IMR-90 (cell line): ENCODE measurements at regions not wholly inside any gene's neighbourhood (a gene's known extent, or its start where the extent isn't known, plus 50 kb on each side); places are given as distances from the start of the nearest gene placed in this dataset.

Experiments used
- ATAC-seq: fragments of 200-7000 bp; cut with Tn5 transposase; 2 replicates; pipeline ENCODE4 v1.9.1; 2020; ENCODE audit warnings: low read depth, mild to moderate bottlenecking, moderate library complexity
- BruUV-seq: library from RNA; stranded (reverse); fragments of 400-500 nt; replicated peaks from 2 replicates; lab custom pipeline; 2021; lab: Mats Ljungman, UMichigan
- CTCF ChIA-PET: fragments of 300-600 bp; formaldehyde crosslinking; extraction: SDS; loops from one replicate; lab custom pipeline; 2021; ENCODE audit warnings: antibody characterized with exemption; lab: Yijun Ruan, JAX
- POLR2A ChIA-PET: fragments of 300-600 bp; sonication (Branson Sonifier 250); formaldehyde crosslinking; loops from one replicate; lab custom pipeline; 2022; ENCODE audit warnings: antibody characterized with exemption; ENCODE audit not compliant: unreplicated experiment; lab: Charles Lee
- DNase-seq: peaks from one replicate; pipeline ENCODE4 v3.0.0; 2013
- H2AFZ ChIP-seq: replicated peaks from 2 replicates; pipeline ENCODE3; 2013; ENCODE audit warnings: low read length, mild to moderate bottlenecking; ENCODE audit not compliant: poor library complexity
- H2AK5ac ChIP-seq: 2 replicates; pipeline ENCODE4 v1.6.1; 2013; ENCODE audit warnings: low read depth, low read length, inconsistent platforms
- H2AK9ac ChIP-seq: replicated peaks from 2 replicates; pipeline ENCODE3; 2013; ENCODE audit warnings: mild to moderate bottlenecking, low read depth, low read length, moderate library complexity; ENCODE audit not compliant: poor library complexity
- H2BK120ac ChIP-seq: 2 replicates; pipeline ENCODE4 v1.6.1; 2013; ENCODE audit warnings: low read depth, low read length, inconsistent platforms
- H2BK15ac ChIP-seq: 3 replicates; pipeline ENCODE4 v1.6.1; 2013; ENCODE audit warnings: low read depth, low read length, inconsistent platforms
- H2BK20ac ChIP-seq: 2 replicates; pipeline ENCODE4 v1.6.1; 2013; ENCODE audit warnings: low read depth, mild to moderate bottlenecking, inconsistent platforms, low read length, moderate library complexity
- H2BK5ac ChIP-seq: 2 replicates; pipeline ENCODE4 v1.6.1; 2013; ENCODE audit warnings: mild to moderate bottlenecking, low read depth, low read length, inconsistent platforms; ENCODE audit not compliant: poor library complexity, severe bottlenecking
- H3K14ac ChIP-seq: replicated peaks from 2 replicates; pipeline ENCODE4 v1.6.1; 2013; ENCODE audit warnings: low read depth, low read length, inconsistent platforms
- H3K18ac ChIP-seq: 2 replicates; pipeline ENCODE4 v1.6.1; 2013; ENCODE audit warnings: low read depth, low read length, control low read depth
- H3K23ac ChIP-seq: 2 replicates; pipeline ENCODE4 v1.6.1; 2013; ENCODE audit warnings: low read depth, low read length, inconsistent platforms
- H3K27ac ChIP-seq: 2 replicates; pipeline ENCODE4 v1.5.1; 2013; ENCODE audit warnings: mild to moderate bottlenecking, control low read depth, low read length; ENCODE audit not compliant: insufficient read depth
- H3K27me3 ChIP-seq: 2 replicates; pipeline ENCODE4 v1.6.1; 2013; ENCODE audit warnings: low read length; ENCODE audit not compliant: control insufficient read depth, insufficient read depth
- H3K36me3 ChIP-seq: 2 replicates; pipeline ENCODE4 v1.6.1; 2013; ENCODE audit warnings: low read length, mixed read lengths; ENCODE audit not compliant: control insufficient read depth, insufficient read depth
- H3K4ac ChIP-seq: 2 replicates; pipeline ENCODE4 v1.6.1; 2013; ENCODE audit warnings: low read depth, low read length, inconsistent platforms
- H3K4me1 ChIP-seq: 2 replicates; pipeline ENCODE4 v1.6.1; 2013; ENCODE audit warnings: low read length, mixed read lengths; ENCODE audit not compliant: control insufficient read depth, insufficient read depth
- H3K4me2 ChIP-seq: 2 replicates; pipeline ENCODE4 v1.6.1; 2013; ENCODE audit warnings: low read depth, mild to moderate bottlenecking, control low read depth, low read length, moderate library complexity
- H3K4me3 ChIP-seq: 2 replicates; pipeline ENCODE4 v1.5.1; 2013; ENCODE audit warnings: low read depth, mild to moderate bottlenecking, control low read depth, low read length, moderate library complexity; ENCODE audit not compliant: insufficient read depth
- H3K56ac ChIP-seq: 2 replicates; pipeline ENCODE4 v1.6.1; 2013; ENCODE audit warnings: low read length, inconsistent platforms; ENCODE audit not compliant: insufficient read depth; ENCODE audit errors: extremely low read depth
- H3K79me1 ChIP-seq, 2 experiments: 2 replicates each; pipeline ENCODE4 v1.6.1; 2013; ENCODE audit warnings: low read length in 2 of 2, inconsistent platforms in 1 of 2, low read depth in 1 of 2
- H3K9ac ChIP-seq: 2 replicates; pipeline ENCODE4 v1.6.1; 2013; ENCODE audit warnings: low read depth, low read length, control low read depth
- H3K9me1 ChIP-seq: 2 replicates; pipeline ENCODE4 v1.6.1; 2013; ENCODE audit warnings: low read length, inconsistent platforms; ENCODE audit not compliant: insufficient read depth
- H3K9me3 ChIP-seq: 2 replicates; pipeline ENCODE4 v1.6.1; 2013; ENCODE audit warnings: low read length; ENCODE audit not compliant: control insufficient read depth, insufficient read depth
- H4K20me1 ChIP-seq: 2 replicates; pipeline ENCODE4 v1.6.1; 2013; ENCODE audit warnings: low read length, inconsistent platforms; ENCODE audit not compliant: insufficient read depth
- H4K5ac ChIP-seq: 2 replicates; pipeline ENCODE4 v1.6.1; 2013; ENCODE audit warnings: mild to moderate bottlenecking, low read depth, low read length, control low read depth
- H4K8ac ChIP-seq, 2 experiments: 2 replicates each; pipeline ENCODE4 v1.6.1; 2013; ENCODE audit warnings: low read depth in 2 of 2, low read length in 2 of 2, control low read depth in 1 of 2, inconsistent platforms in 1 of 2
- H4K91ac ChIP-seq: 2 replicates; pipeline ENCODE4 v1.6.1; 2013; ENCODE audit warnings: low read depth, low read length, inconsistent platforms; ENCODE audit not compliant: insufficient read depth
- BHLHE40 ChIP-seq: fragments of 150-350 bp; IDR thresholded peaks from 2 replicates; pipeline ENCODE4 v1.6.1; 2016; ENCODE audit warnings: mild to moderate bottlenecking, low read depth, low read length
- MAFK ChIP-seq: IDR thresholded peaks from 2 replicates; pipeline ENCODE4 v1.6.1; 2012; ENCODE audit warnings: low read depth, low read length, improper control_type of control experiment
- MAZ ChIP-seq: IDR thresholded peaks from 2 replicates; pipeline ENCODE4 v1.6.1; 2012; ENCODE audit warnings: low read depth, mild to moderate bottlenecking, low read length, improper control_type of control experiment, moderate library complexity, borderline replicate concordance
- POLR2A ChIP-seq: IDR thresholded peaks from 2 replicates; pipeline ENCODE4 v1.6.1; 2012; ENCODE audit warnings: mild to moderate bottlenecking, low read depth, low read length
- RAD21 ChIP-seq: IDR thresholded peaks from 2 replicates; pipeline ENCODE4 v1.6.1; 2012; ENCODE audit warnings: low read length, improper control_type of control experiment
- RFX5 ChIP-seq: IDR thresholded peaks from 2 replicates; pipeline ENCODE4 v1.8.0; 2012; ENCODE audit warnings: low read depth, mild to moderate bottlenecking, low read length, moderate library complexity
- SMC3 ChIP-seq: fragments of 150-350 bp; IDR thresholded peaks from 2 replicates; pipeline ENCODE4 v1.6.1; 2016; ENCODE audit warnings: low read depth, mild to moderate bottlenecking, antibody characterized with exemption, low read length, moderate library complexity
- WGBS, 2 experiments: methylation state at CpG; one replicate each; pipeline versions ENCODE4 v1.1.5 to v1.1.7; 2013; ENCODE audit warnings: missing lambda C conversion rate in 2 of 2; ENCODE audit not compliant: insufficient read length in 1 of 2; ENCODE audit errors: extremely low coverage in 2 of 2; 5-methylcytosine and 5-hydroxymethylcytosine counted together
- dilution Hi-C: fragments of 300-500 bp; cut with HindIII; formaldehyde crosslinking; loops from one replicate; pipeline ENCODE4 v1.14.3; 2018; ENCODE audit warnings: low sequenced_read_pairs; ENCODE audit not compliant: unreplicated experiment
- in situ Hi-C: fragments of 300-500 bp; cut with MboI; formaldehyde crosslinking; loops from 3 replicates; pipeline ENCODE4 v1.14.3; 2019; ENCODE audit warnings: low sequenced_read_pairs, inconsistent platforms, mixed read lengths
- intact Hi-C: fragments of 100-400 bp; cut with micrococcal nuclease; formaldehyde crosslinking; loops from 2 replicates; pipeline ENCODE4 v1.10.0; 2022
- TF ChIP-seq, protein P1 (sequence below): fragments of 150-350 bp; IDR thresholded peaks from 2 replicates; pipeline ENCODE4 v1.6.1; 2016; ENCODE audit warnings: low read depth, mild to moderate bottlenecking, low read length, moderate library complexity, borderline replicate concordance

DNA sequence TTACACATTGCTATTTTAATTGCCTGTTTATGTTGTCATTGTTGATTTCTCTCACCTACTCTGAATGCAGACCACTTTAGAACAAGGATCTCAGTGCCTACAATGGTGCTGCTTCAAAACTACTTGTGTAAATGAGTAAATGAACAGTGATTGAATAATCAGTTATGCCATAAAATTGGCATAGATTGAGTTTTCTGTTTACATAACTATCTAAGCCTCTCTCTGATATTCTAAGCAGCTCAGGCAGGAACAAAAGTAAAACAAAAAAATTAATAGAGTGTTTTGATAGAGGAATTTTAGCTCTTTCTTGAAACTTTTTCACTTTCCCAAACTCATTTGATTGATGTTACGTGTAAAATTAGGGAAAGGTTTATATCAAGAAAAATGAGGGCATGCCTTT lies 232.3 kb upstream of the KITLG start:
- Histone ChIP-seq H4K8ac (no peak overlapping the region), H3K79me1 (no peaks in the 10 kb centered on the region), H2AFZ (no peak overlapping the region), H3K27ac (no peak overlapping the region), H3K4ac (no peak overlapping the region), H3K27me3 (no peaks in the 10 kb centered on the region), H3K23ac (no peak overlapping the region), H2BK120ac (no peak overlapping the region), H2BK5ac (no peak overlapping the region), H3K4me3 (no peak overlapping the region), H3K9ac (no peak overlapping the region), H2BK20ac (no peak overlapping the region), H2AK9ac (no peak overlapping the region), H3K14ac (no peak overlapping the region), H2BK15ac (no peak overlapping the region), H3K56ac (no peak overlapping the region), H4K5ac (no peak overlapping the region), H3K4me1 (peaks cover 2% of the 10 kb centered on the region; the same call in 1 of the 2 replicates), H4K91ac (no peak overlapping the region), H3K18ac (no peak overlapping the region), H3K9me3 (no peaks in the 10 kb centered on the region), H4K20me1 (no peaks in the 10 kb centered on the region), H3K36me3 (no peaks in the 10 kb centered on the region), H2AK5ac (no peak overlapping the region), H3K4me2 (no peak overlapping the region), H3K9me1 (no peaks in the 10 kb centered on the region; the same call in 1 of the 2 replicates)
- DNase-seq (no peak), ATAC-seq (no peak)
- in situ Hi-C loops = no loop called here
- ChIA-PET POLR2A (no interaction called here), CTCF (no interaction called here)
- intact Hi-C loops = no loop called here
- BruUV-seq = no TSS peak
- dilution Hi-C loops = no loop called here
- TF ChIP-seq MAFK = no peak
- no peak for TF ChIP-seq RFX5
- TF ChIP-seq POLR2A = no peak
- no peak for TF ChIP-seq BHLHE40
- TF ChIP-seq SMC3 = no peak
- TF ChIP-seq, protein P1, sequence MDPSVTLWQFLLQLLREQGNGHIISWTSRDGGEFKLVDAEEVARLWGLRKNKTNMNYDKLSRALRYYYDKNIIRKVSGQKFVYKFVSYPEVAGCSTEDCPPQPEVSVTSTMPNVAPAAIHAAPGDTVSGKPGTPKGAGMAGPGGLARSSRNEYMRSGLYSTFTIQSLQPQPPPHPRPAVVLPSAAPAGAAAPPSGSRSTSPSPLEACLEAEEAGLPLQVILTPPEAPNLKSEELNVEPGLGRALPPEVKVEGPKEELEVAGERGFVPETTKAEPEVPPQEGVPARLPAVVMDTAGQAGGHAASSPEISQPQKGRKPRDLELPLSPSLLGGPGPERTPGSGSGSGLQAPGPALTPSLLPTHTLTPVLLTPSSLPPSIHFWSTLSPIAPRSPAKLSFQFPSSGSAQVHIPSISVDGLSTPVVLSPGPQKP = no peak
- TF ChIP-seq RAD21 = no peak
- TF ChIP-seq MAZ = no peak
- WGBS, 2 experiments = no CpG with 5 or more reads among the region's 1 CpG
